ENCODE measurements at regions not wholly inside any gene's neighbourhood (a gene's known extent, or its start where the extent isn't known, plus 50 kb on each side); places are given as distances from the start of the nearest gene placed in this dataset.
"Not testable (repeated sequence)": the region's sequence is repeated elsewhere in the genome, so short reads cannot be mapped to it uniquely, and the experiment has no call there.

DNA sequence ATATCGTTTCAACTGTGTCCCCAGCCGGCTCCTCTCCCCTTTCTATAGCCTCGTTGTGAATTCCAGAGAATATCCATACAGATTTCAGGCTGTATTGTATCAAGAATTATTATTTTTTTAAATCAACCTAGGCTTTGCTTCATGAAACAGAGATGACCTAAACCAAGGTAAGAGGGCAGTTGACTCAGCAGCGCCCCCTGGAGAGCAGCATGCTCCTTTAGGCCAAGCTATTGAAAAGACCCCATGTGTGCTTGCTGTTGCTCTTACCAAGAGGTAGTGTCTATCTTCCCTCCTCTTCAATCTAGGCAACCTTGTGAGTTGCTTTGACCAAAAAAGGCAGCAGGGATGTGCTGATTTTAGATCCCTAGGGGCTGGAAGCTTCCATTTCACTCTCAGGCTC lies 426.7 kb upstream of the SMIM21 start:
- no peak for DNase-seq (ENCODE audit: low read depth)

DNA sequence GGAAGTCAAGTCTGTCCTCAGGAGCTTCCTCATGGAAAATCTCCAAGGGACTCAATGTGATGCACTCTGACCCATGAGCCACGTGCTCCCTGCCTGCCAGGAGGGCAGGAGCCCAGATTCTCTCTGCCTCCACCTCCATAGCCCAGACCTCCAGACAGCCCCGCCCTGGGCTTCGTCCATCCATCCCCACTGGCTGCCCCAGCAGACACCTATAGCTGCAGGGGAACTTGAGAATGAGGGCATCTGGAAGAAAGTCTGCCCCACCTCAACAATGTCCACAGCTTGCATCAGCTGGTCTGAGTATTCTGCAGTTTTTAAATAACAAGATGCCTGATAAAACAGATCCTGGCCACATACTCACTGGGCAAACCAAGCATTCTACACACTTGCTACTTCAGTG lies 418.8 kb upstream of the SMIM21 start:
- no peak for DNase-seq (ENCODE audit: low read depth)

DNA sequence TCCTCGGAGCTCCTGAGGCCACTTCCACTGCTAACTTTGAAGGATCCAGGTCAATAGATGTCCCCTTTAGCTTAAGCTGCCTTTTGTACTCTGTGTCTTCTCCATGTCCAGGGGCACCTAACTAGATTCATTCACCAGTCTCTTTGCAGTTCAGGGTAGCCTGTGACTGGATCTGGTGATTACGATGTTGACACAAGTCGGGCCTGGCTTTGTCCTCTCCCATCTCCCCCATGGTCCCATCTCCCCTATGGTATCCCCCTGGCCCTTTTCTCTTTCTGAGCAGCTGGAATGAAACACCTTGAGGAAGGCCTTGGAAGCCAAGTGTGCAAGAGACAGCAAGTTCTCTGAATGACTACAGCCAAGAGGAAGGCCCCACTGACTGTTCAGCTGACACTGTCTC lies 417.9 kb upstream of the SMIM21 start:
- DNase-seq (ENCODE audit: low read depth) = no peak

DNA sequence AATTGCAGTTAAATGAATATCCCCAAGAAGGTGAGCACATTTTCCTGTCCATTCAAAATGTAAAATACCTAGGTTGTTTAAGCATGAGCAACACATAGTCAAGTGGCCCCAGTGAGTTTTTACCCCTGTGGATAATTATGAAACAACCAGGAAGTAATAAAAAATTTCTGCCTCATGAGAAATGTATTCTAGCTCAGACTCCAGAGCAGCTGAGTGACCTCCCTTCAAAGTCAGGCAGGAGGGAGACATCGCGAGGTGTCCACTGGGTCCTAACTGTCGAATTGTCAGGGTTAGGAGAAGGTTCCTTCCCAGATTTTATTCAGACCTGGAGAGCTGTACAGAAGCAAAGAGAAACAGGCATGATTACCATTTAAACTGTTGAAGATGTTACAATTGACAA lies 416.6 kb upstream of the SMIM21 start:
- DNase-seq (ENCODE audit: low read depth) = no peak

DNA sequence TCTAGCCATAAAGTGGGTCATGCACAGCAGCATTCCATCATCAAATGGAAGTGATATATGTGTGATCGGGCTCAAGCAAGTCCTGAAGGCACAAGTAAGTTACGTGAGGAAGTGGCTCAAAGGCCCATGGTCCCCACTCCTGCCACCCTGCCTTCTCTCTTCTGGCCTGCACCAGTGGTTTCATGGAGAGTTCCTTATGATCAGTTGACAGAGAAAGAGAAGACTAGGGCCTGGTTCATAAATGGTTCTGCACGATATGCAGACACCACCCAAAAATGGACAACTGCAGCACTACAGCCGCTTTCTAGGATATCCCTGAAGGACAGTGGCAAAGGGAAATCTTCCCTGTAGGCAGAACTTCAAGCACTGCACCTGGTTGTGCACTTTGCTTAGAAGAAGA lies 412.6 kb upstream of the SMIM21 start:
- no peak for DNase-seq (ENCODE audit: low read depth)

GRCh38 chr18:75839686-75840085 lies 412.2 kb upstream of the SMIM21 start:
- not testable (repeated sequence) for DNase-seq (ENCODE audit: low read depth)

GRCh38 chr18:75839041-75839440 lies 411.5 kb upstream of the SMIM21 start:
- no peak for DNase-seq (ENCODE audit: low read depth)

- DNase-seq (ENCODE audit: low read depth) = no peak
Observed at GRCh38 chr18:75837316-75837715, 409.8 kb upstream of the SMIM21 start.

DNA sequence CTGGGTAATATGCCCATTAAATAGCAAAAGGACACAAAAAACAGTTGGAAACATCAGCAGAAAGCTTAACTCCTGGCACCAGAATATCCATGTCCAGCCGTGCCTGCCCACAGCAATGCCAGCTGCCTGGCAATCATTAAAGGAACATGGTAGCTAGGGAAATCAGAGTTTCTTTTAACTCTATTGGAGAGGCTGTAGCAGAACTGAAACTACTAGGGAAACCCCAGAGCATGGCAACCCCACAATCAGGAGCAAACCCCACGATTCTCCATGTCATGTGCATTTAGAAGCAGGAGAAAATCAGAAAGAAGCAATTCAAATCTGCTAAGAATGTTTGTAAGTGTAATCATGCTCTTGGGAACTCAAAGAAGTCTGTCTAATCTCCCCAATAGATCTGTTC lies 409.0 kb upstream of the SMIM21 start:
- no peak for DNase-seq (ENCODE audit: low read depth)

DNA sequence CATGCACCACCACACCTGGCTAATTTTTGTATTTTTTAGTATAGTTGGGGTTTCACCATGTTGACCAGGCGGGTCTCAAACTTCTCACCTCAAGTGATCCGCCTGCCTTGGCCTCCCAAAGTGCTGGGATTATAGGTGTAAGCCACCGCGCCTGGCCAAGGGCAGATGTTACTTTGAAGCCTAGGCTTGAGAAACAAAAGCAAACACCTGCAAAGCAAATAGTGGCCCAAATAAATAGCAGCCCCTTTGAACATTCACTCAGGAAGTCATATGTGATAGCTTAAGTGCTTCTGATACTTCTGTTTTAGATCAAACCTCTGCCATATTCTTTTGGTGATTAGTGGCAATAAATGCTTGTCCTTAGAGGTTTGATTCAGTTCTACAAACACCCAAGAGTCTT lies 404.5 kb upstream of the SMIM21 start:
- DNase-seq (ENCODE audit: low read depth) = no peak

GRCh38 chr18:75830828-75831227 lies 403.3 kb upstream of the SMIM21 start:
- DNase-seq (ENCODE audit: low read depth) = no peak

- DNase-seq (ENCODE audit: low read depth) = no peak
Observed at GRCh38 chr18:75829091-75829490, 401.6 kb upstream of the SMIM21 start.

DNA sequence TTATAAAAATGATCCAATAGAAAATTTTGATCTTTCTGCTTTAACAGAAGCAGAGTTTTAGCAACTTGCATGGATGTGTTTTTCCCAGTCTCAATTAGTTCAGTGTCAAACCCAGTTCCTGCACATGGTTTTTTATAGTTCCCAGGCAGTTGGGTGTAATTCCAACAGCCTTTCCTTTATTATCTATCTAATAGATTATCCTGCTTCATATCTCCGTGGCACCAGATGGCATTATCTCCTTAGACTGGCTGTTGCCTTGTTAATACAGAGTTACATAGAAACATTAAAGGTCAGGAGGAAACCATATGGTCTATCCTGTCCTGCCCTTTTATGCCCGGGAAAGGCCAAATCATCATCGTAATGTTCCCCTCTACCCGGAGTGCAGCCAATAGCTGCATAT lies 400.9 kb upstream of the SMIM21 start:
- no peak for DNase-seq (ENCODE audit: low read depth)

- DNase-seq (ENCODE audit: low read depth) = no peak
Observed at GRCh38 chr18:75827751-75828287, 400.3 kb upstream of the SMIM21 start.

DNA sequence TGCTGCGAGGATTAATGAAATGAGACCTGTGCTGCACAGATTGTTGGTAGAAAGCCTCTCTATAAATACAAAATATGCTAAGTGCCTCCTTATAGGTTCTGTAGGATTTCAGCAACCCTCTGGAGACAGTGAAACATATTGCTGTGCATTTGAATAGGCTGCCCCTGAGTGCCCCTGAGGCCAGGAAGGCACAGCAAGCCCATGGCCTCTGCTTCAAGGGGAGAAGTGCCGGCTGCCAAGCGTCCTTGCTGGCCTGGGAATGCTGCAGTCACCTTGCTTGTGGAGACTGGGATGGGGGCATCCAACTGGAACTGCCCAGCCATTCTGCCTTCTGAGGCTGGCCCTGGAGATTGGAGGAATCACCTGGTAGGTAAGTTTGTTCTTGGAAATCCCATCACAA lies 397.2 kb upstream of the SMIM21 start:
- DNase-seq (ENCODE audit: low read depth) = no peak

GRCh38 chr18:75823471-75823870 lies 396.0 kb upstream of the SMIM21 start:
- no peak for DNase-seq (ENCODE audit: low read depth)

DNA sequence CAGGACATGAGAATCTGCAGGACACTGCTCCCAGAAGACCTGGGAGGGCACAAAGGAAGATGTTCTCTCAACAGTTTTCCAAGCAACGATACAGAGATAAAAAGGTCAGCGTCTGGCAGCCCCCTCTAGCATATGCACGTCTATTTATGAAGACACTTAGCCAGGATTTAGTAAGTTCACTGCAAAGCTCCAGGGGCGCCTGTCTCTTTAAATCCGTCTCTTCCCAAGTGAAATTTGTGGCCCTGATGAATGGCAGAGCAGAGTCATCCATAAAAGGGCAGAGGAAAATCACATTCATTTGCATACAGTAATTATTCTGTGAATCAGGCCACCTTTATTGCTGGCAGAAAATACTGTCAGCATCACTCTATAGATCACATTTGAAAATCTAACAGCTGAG lies 390.9 kb upstream of the SMIM21 start:
- no peak for DNase-seq (ENCODE audit: low read depth)

DNA sequence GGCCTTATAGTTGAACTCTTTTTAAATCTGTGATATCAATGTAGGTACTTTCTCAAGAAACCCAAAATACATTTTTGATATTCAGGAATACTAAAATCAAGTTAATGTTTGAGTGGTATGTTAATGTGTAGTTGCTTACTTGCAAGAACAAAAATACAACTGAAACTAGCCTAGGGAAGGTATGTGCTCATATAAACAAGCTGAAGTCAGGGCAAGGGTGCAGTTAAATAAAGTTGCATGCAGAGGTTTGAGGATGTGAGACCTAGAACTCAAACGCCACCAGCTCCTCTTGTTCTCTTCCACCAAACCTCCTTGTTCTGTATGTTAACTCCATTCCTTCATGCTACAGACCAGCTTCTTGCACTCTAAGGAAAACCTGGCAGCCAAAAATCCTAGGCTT lies 388.3 kb upstream of the SMIM21 start:
- no peak for DNase-seq (ENCODE audit: low read depth)

GRCh38 chr18:75812761-75813160 lies 385.3 kb upstream of the SMIM21 start:
- no peak for DNase-seq (ENCODE audit: low read depth)

- no peak for DNase-seq (ENCODE audit: low read depth)
Observed at GRCh38 chr18:75810961-75811551, 383.6 kb upstream of the SMIM21 start.

DNA sequence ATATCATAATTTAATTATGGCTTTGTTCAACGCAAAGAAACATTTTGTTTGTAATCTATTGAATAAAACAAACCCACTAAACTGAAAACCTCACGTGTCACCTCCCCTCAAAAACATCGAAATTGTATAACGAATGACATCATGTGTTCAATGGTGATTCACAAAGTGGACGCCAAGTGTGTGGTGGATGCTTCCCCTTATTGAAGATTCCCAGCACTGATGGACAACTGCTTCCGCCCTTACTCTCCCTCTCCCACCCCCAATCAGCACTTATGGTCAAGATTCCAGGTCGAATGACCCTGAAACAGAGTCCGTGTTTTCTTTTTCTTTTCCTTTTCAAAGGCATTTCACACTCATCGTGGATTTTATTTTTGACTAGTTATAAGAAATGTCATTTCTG lies 383.0 kb upstream of the SMIM21 start:
- DNase-seq (ENCODE audit: low read depth) = no peak

GRCh38 chr18:75809926-75810255 lies 382.4 kb upstream of the SMIM21 start:
- no peak for DNase-seq (ENCODE audit: low read depth)

- no peak for DNase-seq (ENCODE audit: low read depth)
Observed at GRCh38 chr18:75809151-75809925, 381.8 kb upstream of the SMIM21 start.

DNA sequence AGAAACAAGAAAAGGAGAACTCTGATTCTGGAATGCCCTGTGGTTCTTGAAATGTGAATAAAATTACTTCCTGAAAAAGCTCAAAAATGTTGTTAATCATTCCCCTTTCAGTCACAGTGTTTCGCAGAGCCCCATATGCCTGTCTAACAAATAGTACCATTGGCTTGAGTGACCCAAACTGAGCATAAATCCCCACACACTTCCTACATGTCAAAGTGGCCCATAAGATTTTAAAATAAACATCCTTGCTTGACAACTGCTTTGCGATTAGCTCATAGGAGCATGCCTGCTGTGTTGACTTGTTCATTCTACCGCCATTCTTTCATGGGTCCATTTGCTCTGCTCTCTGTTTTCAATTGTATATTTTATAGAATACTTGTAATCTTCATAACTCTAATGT lies 377.8 kb upstream of the SMIM21 start:
- DNase-seq (ENCODE audit: low read depth) = no peak

Data from fibroblast of the conjunctiva (primary cell).